Uterus (tissue), 2 donors: ENCODE measurements at regions not wholly inside any gene's neighbourhood (a gene's known extent, or its start where the extent isn't known, plus 50 kb on each side); places are given as distances from the start of the nearest gene placed in this dataset.

Experiments used
- CTCF ChIP-seq, 4 experiments: fragments of 200-600 bp in 2 of 4; fragments of 450-650 bp in 2 of 4; sonication (generic) in 2 of 4; IDR thresholded peaks; one replicate each; pipeline ENCODE4 v1.5.1; 2016 to 2019; ENCODE audit warnings: antibody characterized with exemption in 4 of 4, mild to moderate bottlenecking in 2 of 4, moderate library complexity in 1 of 4
- POLR2A ChIP-seq, 2 donors: fragments of 450-650 bp; IDR thresholded peaks; one replicate each; pipeline ENCODE4 v1.6.1; 2016; ENCODE audit warnings: antibody characterized with exemption in 2 of 2, mild to moderate bottlenecking in 1 of 2, moderate library complexity in 1 of 2

- TF ChIP-seq POLR2A (IDR thresholded peaks at IDR 0.05) (no peak), CTCF (IDR thresholded peaks at IDR 0.05) (no peak)
These were observed 87.7 kb upstream of the SIX2 start for GRCh38 chr2:45096996-45097395.
